ENCODE measurements at regions not wholly inside any gene's neighbourhood (a gene's known extent, or its start where the extent isn't known, plus 50 kb on each side); places are given as distances from the start of the nearest gene placed in this dataset.
"Not testable (repeated sequence)": the region's sequence is repeated elsewhere in the genome, so short reads cannot be mapped to it uniquely, and the experiment has no call there.

DNA sequence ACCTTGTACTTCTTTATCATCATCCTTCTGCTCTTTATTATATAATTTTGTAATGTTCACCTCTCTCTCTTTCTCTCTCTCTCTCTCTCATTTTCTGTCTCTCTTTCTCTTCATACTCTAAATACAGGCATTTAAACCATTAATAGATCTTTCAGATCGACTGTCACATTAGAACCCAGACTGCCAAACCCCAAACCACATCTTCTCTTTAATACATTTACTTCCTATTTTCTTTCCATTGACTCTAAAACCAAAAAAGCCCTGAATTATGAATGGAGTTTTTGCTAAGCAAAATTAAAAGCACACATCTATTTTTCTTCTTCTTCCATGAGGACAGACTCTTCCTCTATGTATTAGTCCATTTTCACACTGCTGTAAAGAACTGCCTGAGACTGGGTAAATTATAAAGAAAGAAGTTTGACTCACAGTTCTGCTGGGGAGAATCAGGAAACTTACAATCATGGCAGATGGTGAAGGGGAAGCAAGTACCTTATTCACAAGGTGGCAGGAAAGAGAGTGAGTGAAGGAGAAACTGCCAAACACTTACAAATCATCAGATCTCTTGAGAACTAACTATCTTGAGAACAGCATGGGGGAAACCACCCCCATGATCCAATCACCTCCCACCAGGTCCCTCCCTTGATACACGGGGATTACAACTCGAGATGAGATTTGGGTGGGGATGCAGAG, 272.7 kb upstream of the MGMT start:
- DNase-seq (no peak), ATAC-seq (no peak)
- H3K9me3 ChIP-seq (ENCODE audit: control insufficient read depth, low read length, poor library complexity, severe bottlenecking): no peaks in the 10 kb centered on the region
- Mint-ChIP-seq H3K27ac (no peak overlapping the region), H3K36me3 (ENCODE audit: low read depth) (no peaks in the 10 kb centered on the region), H3K27me3 (peaks cover 13% of the 10 kb centered on the region), H3K4me3 (no peak overlapping the region), H3K4me1 (no peaks in the 10 kb centered on the region)

DNA sequence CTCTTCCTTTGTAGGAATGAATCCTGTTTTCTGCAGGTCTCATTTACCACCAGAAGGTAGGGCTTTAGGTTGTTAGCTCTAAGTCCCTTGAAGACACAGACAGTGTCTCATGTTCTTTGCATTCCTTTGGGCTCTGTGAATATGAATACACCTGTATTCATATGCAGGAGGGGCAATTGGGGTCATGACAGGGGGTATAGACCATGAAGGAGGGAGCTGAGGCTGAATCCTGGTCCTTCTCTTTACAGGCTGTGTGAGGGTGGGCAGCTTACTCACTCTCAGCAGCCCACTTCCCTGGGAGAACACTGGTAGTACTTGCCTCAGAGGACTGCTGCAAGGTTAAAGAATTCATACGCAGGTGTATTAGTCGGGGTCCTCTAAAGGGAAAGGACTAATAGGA, 267.2 kb upstream of the MGMT start:
- H3K4me3 Mint-ChIP-seq: no peak overlapping the region

GRCh38 chr10:129203819-129204218, 263.2 kb upstream of the MGMT start:
- DNase-seq: no peak
- Mint-ChIP-seq H3K4me1 (no peaks in the 10 kb centered on the region), H3K4me3 (no peak overlapping the region), H3K36me3 (ENCODE audit: low read depth) (no peaks in the 10 kb centered on the region), H3K27ac (no peak overlapping the region), H3K27me3 (peaks cover 5% of the 10 kb centered on the region)
- no peak for ATAC-seq
- no peaks in the 10 kb centered on the region for H3K9me3 ChIP-seq (ENCODE audit: control insufficient read depth, low read length, poor library complexity, severe bottlenecking)

More for the DNA sequence above, 267.2 kb upstream of the MGMT start:
- Mint-ChIP-seq H3K4me1 (no peaks in the 10 kb centered on the region), H3K36me3 (ENCODE audit: low read depth) (no peaks in the 10 kb centered on the region), H3K27ac (no peak overlapping the region), H3K27me3 (no peaks in the 10 kb centered on the region)
- ATAC-seq: no peak
- DNase-seq: no peak
- H3K9me3 ChIP-seq (ENCODE audit: control insufficient read depth, low read length, poor library complexity, severe bottlenecking): no peaks in the 10 kb centered on the region

DNA sequence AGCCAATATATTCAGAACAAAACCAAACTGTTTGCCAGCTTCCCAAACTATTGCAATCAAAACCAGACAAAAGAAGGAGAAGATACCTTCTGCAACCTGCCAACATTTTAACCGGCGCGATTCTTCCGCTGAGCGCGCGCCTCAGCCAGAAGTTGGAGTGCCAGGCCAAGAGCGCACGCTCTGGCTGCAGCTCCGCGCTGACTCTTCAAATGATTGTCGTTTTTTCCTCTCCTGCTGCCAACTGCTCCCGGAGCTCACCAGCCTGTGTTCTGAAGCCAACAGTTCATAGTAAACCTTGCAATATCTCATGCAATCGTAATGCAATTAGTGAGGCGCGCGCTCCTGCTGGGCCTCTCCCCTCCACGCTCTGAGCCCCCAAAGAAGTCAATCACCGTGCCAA, 259.7 kb upstream of the MGMT start:
- ATAC-seq: no peak

DNA sequence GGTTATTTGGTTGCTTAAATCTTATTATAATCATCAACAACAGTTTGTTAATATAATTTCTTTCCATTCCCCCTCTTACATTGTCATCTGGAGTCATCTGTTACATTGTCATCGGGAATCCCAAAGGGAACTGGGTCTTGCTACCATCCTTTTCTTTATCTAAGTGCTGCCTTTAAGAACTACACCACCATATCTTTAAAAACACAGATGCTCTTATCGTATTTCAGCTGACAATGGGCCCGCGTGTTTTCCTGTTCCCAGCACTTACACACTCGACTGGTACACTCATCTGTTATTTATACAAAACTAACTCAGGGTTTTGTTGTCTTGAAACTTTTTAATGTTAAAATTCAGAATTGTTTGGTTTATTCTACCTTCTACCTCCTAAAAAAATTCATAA, 256.2 kb upstream of the MGMT start:
- Mint-ChIP-seq H3K27ac (no peak overlapping the region), H3K27me3 (peaks cover 16% of the 10 kb centered on the region), H3K36me3 (ENCODE audit: low read depth) (no peaks in the 10 kb centered on the region), H3K4me1 (no peaks in the 10 kb centered on the region), H3K4me3 (no peak overlapping the region)
- no peak for ATAC-seq
- DNase-seq: no peak
- no peaks in the 10 kb centered on the region for H3K9me3 ChIP-seq (ENCODE audit: control insufficient read depth, low read length, poor library complexity, severe bottlenecking)

More for the DNA sequence above, 259.7 kb upstream of the MGMT start:
- DNase-seq: no peak
- H3K27me3 Mint-ChIP-seq: peaks cover 16% of the 10 kb centered on the region
- no peak overlapping the region for H3K27ac Mint-ChIP-seq
- no peaks in the 10 kb centered on the region for H3K9me3 ChIP-seq (ENCODE audit: control insufficient read depth, low read length, poor library complexity, severe bottlenecking)
- no peaks in the 10 kb centered on the region for H3K36me3 Mint-ChIP-seq (ENCODE audit: low read depth)
- H3K4me1 Mint-ChIP-seq: no peaks in the 10 kb centered on the region
- H3K4me3 Mint-ChIP-seq: no peak overlapping the region

- DNase-seq (no peak), ATAC-seq (no peak)
- H3K36me3 Mint-ChIP-seq (ENCODE audit: low read depth): no peaks in the 10 kb centered on the region
- H3K27ac Mint-ChIP-seq: no peak overlapping the region
- no peak overlapping the region for H3K4me3 Mint-ChIP-seq
- no peaks in the 10 kb centered on the region for H3K4me1 Mint-ChIP-seq
- peaks cover 15% of the 10 kb centered on the region for H3K27me3 Mint-ChIP-seq
- H3K9me3 ChIP-seq (ENCODE audit: control insufficient read depth, low read length, poor library complexity, severe bottlenecking): no peaks in the 10 kb centered on the region
These were observed 253.8 kb upstream of the MGMT start for GRCh38 chr10:129213256-129213655.

- H3K27me3 Mint-ChIP-seq: peaks cover 10% of the 10 kb centered on the region
- not testable (repeated sequence) for DNase-seq; H3K27ac Mint-ChIP-seq; ATAC-seq; H3K4me3 Mint-ChIP-seq; H3K36me3 Mint-ChIP-seq (ENCODE audit: low read depth); H3K4me1 Mint-ChIP-seq; H3K9me3 ChIP-seq (ENCODE audit: control insufficient read depth, low read length, poor library complexity, severe bottlenecking)
These were observed 253.0 kb upstream of the MGMT start for GRCh38 chr10:129213996-129214395.

GRCh38 chr10:129219364-129219763, 247.7 kb upstream of the MGMT start:
- Mint-ChIP-seq H3K27me3 (no peaks in the 10 kb centered on the region), H3K36me3 (ENCODE audit: low read depth) (no peaks in the 10 kb centered on the region), H3K27ac (no peak overlapping the region), H3K4me3 (no peak overlapping the region), H3K4me1 (no peaks in the 10 kb centered on the region)
- no peaks in the 10 kb centered on the region for H3K9me3 ChIP-seq (ENCODE audit: control insufficient read depth, low read length, poor library complexity, severe bottlenecking)
- DNase-seq (no peak), ATAC-seq (no peak)

GRCh38 chr10:129222436-129222835, 244.6 kb upstream of the MGMT start:
- no peaks in the 10 kb centered on the region for H3K4me1 Mint-ChIP-seq
- H3K27me3 Mint-ChIP-seq: no peaks in the 10 kb centered on the region
- DNase-seq: no peak
- H3K36me3 Mint-ChIP-seq (ENCODE audit: low read depth): no peaks in the 10 kb centered on the region
- no peak for ATAC-seq
- no peak overlapping the region for H3K4me3 Mint-ChIP-seq
- H3K9me3 ChIP-seq (ENCODE audit: control insufficient read depth, low read length, poor library complexity, severe bottlenecking): no peaks in the 10 kb centered on the region
- no peak overlapping the region for H3K27ac Mint-ChIP-seq

DNA sequence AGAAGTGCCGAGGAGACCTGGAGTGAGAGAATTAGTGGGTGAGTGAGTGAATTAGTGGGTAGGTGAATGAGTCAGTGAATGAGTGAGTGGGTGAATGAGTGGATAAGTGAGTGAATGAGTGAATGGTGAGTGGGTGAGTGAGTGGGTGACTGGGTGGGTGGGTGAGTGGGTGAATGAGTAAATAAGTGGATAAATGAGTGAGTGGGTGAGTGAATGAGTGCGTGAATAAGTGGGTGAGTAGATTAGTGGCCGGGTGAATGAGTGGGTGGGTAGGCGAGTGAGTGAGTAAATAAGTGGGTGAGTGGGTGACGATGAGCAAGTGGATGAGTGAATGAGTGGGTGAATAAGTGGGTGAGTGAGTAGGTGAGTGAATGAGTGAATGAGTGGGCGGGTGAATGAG, 243.7 kb upstream of the MGMT start:
- H3K27me3 Mint-ChIP-seq: no peaks in the 10 kb centered on the region
- H3K36me3 Mint-ChIP-seq (ENCODE audit: low read depth): no peaks in the 10 kb centered on the region
- no peaks in the 10 kb centered on the region for H3K4me1 Mint-ChIP-seq
- no peak for DNase-seq
- no peak overlapping the region for H3K4me3 Mint-ChIP-seq
- no peak overlapping the region for H3K27ac Mint-ChIP-seq
- ATAC-seq: no peak
- H3K9me3 ChIP-seq (ENCODE audit: control insufficient read depth, low read length, poor library complexity, severe bottlenecking): no peaks in the 10 kb centered on the region

DNA sequence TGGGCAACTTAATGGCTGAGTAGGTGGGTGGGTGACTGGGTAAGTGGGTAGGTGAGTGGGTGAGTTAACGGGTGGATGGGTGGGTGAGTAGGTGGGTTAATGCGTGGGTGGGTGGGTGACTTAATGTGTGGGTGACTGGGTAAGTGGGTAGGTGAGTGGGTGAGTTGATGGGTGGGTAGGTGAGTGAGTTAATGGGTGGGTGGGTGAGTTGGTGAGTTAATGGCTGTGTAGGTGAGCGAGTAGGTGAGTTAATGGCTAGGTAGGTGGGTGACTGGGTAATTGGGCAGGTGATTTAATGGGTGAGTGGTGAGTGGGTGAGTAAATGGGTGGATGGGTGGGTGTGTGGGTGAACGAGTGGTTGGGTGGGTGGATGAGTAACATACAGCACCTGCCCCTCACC, 243.0 kb upstream of the MGMT start:
- Mint-ChIP-seq H3K27ac (no peak overlapping the region), H3K36me3 (ENCODE audit: low read depth) (no peaks in the 10 kb centered on the region), H3K4me3 (no peak overlapping the region), H3K27me3 (no peaks in the 10 kb centered on the region), H3K4me1 (no peaks in the 10 kb centered on the region)
- H3K9me3 ChIP-seq (ENCODE audit: control insufficient read depth, low read length, poor library complexity, severe bottlenecking): no peaks in the 10 kb centered on the region
- DNase-seq (no peak), ATAC-seq (no peak)

GRCh38 chr10:129231821-129232220, 235.2 kb upstream of the MGMT start:
- H3K4me1 Mint-ChIP-seq: no peaks in the 10 kb centered on the region
- no peaks in the 10 kb centered on the region for H3K36me3 Mint-ChIP-seq (ENCODE audit: low read depth)
- H3K4me3 Mint-ChIP-seq: no peak overlapping the region
- DNase-seq (no peak), ATAC-seq (no peak)
- no peaks in the 10 kb centered on the region for H3K9me3 ChIP-seq (ENCODE audit: control insufficient read depth, low read length, poor library complexity, severe bottlenecking)
- H3K27me3 Mint-ChIP-seq: no peaks in the 10 kb centered on the region
- H3K27ac Mint-ChIP-seq: no peak overlapping the region

DNA sequence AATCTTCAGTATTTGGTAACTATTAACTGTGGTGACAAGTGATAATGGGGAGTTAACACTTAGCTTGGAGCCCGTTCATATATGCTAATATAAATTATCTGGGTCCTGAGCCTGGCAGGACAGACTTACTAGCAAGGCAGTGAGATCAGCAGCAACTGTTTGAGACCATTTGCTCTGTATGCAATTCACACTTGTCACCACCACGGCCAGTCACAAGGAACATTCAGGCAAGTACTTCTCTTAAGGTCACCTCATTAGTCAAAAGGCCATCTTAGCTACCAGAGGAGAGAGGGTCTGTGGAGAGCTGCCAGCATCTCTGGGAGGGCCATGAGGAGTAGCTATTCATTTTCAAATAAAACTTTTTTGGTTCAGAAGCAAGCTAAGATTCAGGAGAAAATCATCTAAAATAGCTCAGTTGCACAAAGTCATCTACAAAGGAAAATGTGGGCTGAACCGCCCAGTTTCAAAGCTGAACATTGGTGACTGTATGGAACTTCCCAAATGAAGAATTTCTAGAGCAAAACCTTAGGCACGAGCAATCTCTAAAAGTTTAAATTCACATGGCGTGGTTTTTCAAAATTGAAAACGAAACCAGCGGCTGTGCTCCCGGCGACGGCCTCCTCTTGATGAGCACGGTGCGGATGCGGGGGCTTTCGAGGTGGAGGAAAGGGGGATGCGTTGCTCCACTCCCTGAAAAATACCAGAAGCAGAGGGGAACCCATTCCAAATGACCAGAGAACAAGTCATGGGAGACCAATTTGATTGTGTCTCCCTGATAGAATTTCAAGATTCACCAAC, 233.5 kb upstream of the MGMT start:
- H3K4me3 Mint-ChIP-seq: no peak overlapping the region

GRCh38 chr10:129236274-129236691, 230.8 kb upstream of the MGMT start:
- H3K9me3 ChIP-seq (ENCODE audit: control insufficient read depth, low read length, poor library complexity, severe bottlenecking): no peaks in the 10 kb centered on the region
- no peaks in the 10 kb centered on the region for H3K4me1 Mint-ChIP-seq
- H3K27ac Mint-ChIP-seq: no peak overlapping the region
- no peak overlapping the region for H3K4me3 Mint-ChIP-seq
- no peaks in the 10 kb centered on the region for H3K36me3 Mint-ChIP-seq (ENCODE audit: low read depth)
- no peak for DNase-seq
- H3K27me3 Mint-ChIP-seq: no peaks in the 10 kb centered on the region
- ATAC-seq: no peak

More for the DNA sequence above, 233.5 kb upstream of the MGMT start:
- H3K27me3 Mint-ChIP-seq: no peaks in the 10 kb centered on the region
- H3K4me1 Mint-ChIP-seq: no peaks in the 10 kb centered on the region
- ATAC-seq (no peak), DNase-seq (no peak)
- H3K27ac Mint-ChIP-seq: no peak overlapping the region
- no peaks in the 10 kb centered on the region for H3K36me3 Mint-ChIP-seq (ENCODE audit: low read depth)
- no peaks in the 10 kb centered on the region for H3K9me3 ChIP-seq (ENCODE audit: control insufficient read depth, low read length, poor library complexity, severe bottlenecking)

All from T-helper 17 cell (primary cell).